Medulla oblongata (tissue), 1 donor: ENCODE measurements at regions not wholly inside any gene's neighbourhood (a gene's known extent, or its start where the extent isn't known, plus 50 kb on each side); places are given as distances from the start of the nearest gene placed in this dataset.

Experiments
- DNase-seq: peaks from one replicate; pipeline ENCODE4 v3.0.0-alpha.2; 2015; ENCODE audit errors: extremely low spot score

DNA sequence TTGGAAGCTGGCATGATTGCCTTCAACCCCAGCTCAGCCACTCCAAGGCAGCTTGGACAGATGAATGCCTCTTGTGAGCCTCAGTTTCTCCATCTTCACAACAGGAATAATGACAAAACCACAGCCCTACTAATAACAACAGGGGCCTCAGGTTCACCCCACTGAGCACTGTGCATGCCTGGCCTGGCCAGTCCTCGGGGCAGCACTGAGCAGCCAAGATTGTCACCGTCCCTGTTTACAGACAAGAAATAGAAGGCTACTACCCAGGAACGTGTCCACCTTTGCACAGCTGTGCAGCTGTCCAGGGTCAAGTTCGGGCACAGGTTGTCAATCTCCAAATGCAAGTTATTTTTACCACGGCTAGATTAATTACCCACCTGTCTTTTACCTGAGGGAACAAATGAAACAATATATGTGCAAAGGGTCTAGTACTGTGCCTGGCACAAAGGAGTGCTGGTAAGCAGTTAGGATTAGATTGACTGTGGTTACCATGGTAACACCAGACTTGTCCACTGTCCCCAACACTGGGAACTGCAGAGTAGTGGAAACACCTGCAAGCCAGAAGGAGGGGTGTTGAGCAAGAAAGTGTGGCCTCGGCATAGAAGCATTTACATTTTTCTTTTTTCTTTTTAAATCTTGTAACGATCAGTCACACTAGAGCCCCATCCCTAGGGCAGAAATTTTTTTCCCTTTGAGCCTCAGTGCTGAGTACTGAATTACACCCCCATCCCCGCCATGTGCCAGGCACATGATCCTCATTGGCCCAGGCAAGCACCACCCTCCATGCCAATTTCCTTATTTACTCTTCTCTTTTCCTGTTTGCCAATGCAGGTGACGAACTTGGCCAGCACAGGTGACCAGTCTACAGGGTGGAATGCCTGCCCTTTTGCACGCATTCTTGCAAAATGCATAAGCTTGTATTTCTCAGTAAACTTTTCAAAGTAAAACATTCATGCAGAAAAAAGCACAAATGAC, 66.3 kb upstream of the SLC6A6 start:
- no peak for DNase-seq

DNA sequence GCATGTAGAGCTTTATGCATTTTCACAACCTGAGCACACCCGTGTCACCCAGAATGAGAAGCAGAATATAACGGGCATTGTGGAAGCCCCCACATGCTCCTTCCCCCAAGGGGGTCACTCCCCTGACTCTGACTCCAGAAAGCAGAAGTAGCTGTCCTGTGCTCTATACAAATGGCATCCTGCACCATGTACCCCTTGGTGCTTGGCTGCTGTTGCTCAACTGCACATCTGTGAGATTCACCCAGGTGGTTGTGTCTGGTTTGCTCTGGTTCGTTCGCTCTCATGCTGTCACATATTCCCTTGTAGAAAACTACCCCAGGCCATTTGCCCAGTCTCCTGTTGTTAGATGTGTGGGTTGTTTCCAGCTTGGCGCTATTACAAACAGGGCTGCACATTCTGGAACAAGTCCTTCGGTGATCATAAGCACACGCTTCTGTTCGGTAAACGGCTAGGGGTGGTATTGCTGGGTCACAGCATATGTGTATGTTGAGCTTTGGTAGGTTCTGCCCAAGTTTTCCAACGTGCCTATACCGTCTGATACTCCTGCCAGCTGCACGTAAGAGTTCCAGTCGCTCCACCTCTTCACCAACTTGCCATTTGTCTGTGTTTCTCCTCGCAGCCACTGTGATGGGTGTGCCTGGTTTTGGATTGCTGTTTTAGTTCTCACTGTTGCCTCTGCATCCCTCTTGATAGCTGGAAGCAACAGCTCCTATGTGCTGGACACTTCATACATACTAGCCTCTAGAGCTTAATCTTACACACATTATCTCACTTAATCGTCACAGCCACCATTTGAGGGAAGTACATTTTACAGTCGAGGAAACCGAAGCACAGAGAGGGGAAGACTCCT, 65.4 kb upstream of the SLC6A6 start:
- DNase-seq: no peak

DNA sequence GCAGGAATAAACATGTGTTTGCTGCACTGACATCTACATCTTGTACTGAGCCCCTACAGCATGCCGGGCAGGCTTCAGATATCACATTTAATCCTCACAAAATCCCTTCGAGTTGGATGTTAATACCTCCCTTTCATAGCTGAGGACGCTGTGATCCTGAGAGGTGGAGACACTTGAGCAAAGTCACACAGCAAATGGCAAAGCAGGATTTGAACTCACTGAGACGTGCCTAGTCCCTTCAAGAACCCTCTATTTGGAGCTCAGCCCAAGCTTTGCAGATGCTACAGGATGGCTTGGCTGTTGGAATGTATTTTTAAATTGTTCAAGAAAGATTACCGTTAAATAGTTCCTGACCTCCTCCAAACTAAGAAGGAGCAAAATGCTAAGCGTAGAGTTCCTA, 64.6 kb upstream of the SLC6A6 start:
- no peak for DNase-seq

DNA sequence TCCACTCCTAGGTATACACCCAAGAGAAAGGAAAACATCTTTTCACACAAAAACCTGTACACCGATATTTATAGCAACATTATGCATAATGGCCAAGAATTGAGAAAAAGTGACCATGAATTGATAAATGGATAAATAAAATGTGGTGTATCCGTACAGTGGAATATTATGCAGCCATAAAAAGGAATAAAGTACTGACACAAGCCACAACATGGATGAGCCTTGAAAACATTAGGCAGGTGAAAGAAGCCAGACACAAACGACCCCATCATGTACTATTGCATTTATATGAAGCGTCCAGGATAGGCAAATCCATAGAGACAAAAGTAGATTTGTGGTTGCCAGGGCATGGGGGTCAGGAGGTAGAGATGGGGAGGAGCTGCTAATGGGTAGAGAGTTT, 64.2 kb upstream of the SLC6A6 start:
- DNase-seq: no peak

DNA sequence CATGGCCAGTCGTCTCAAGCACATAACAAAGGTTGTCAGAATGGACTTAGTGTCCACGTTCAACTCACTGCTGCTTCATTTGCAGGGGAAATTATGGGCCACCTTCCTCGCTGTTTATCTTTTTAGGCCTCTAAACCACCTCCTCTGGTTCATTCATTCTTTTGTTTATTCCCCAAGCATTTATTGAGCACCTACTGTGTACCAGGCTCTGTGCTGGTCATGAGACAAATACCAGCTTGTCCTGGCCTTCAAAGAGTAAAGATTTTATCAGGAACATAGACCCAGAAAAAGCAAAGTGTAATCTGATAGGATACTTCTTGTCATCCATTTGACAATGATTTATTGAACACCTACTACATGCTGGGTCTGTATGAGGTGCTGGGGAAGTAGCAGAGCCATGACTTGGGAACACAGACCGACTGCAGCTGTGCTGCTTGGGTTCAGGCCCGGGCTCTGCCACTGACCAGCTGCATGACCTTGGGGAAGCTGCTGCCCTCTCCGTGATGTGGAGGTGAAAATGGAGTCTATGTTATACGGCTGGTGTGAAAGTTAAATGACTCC, 63.4 kb upstream of the SLC6A6 start:
- no peak for DNase-seq

DNA sequence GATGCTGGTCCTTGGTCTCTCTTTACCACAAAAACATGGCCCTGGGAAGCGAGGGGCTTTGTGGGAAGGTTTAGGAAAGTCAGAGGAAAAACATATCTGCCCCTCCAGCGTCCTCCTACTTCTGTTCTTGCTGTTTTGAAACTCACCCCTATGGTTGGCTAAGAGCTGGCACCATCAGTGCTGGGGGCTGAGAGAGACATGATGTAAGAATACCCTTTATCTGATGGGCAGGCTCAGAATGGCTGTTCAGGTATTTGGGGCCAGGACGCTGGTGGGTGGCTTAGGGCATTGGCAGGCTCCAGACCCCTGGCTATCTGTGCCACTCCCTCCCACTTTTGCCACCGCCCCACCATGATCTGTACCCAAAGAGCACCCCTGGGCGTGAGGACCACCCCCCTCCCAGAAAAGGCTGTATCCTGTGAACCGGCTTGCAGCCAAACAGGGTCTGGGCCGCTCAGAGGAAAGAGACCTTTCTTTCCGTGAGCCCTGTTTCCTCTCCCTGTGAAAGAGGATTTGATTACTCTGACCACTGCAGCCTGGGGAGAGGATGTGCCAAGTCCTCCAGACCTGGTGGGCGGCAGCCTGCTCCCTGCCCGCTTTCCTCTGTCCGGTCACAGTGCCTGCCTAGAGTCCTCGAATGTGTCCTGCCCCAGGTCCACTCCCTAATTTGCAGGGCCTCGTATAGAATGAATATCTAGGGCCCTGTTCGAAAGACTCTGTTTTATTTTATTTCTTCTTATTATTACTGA, 61.3 kb upstream of the SLC6A6 start:
- no peak for DNase-seq

DNA sequence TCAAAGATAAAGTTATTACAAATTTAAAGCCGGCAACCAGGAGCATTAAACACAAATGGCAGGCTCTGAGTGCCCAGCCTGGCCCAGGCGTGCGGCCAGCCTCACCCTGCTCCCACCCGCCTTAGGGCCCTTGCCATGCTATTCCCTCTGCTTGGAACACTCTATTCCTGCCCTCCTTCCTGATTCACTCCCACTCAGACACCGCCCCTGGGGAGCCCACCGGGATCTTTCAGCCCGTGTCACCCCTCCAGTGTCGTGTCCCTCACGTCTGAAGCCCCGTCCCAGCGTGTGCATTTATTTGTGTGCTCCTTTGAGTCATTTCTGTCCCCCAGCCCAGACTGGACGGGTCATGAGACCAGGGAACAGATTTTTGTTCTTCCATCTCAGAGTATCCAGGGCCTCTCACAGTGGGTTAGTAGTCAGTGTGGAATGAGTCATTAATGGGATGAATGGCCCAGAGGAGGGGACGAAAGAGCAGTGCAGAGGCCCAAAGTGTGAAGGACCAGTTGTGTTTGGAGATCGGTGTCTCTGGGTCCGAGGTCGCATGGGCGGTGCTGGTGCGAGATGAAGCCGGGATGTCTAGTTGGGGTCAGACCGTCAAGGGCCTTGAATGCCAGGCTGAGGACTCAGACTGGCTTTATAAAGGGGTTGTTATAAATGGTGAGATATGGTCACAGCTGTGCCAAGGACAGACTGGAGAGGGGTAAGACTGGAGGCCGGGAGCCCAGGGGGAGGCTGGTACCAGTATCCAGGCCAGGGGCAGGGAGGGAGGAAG, 58.9 kb upstream of the SLC6A6 start:
- DNase-seq: no peak

DNA sequence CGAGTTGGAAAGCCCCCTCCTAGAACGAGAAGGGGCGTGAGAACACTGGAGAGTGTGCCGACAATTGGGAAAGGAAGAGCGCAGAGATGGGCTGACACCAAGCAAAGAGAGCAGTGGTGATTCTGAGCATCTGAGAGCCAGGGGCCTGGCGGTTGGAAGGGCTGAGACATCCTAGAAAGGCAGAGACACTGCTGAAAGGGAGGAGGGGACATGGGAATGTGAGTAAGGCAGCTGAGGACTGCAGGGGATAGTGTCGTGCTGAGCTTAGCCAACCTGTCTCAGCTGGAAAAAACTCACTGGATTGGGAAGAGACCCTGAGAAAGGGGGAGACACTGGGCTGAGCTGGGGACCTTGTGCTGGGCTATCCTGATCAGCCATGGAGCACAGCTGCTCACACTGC, 58.1 kb upstream of the SLC6A6 start:
- DNase-seq: no peak

DNA sequence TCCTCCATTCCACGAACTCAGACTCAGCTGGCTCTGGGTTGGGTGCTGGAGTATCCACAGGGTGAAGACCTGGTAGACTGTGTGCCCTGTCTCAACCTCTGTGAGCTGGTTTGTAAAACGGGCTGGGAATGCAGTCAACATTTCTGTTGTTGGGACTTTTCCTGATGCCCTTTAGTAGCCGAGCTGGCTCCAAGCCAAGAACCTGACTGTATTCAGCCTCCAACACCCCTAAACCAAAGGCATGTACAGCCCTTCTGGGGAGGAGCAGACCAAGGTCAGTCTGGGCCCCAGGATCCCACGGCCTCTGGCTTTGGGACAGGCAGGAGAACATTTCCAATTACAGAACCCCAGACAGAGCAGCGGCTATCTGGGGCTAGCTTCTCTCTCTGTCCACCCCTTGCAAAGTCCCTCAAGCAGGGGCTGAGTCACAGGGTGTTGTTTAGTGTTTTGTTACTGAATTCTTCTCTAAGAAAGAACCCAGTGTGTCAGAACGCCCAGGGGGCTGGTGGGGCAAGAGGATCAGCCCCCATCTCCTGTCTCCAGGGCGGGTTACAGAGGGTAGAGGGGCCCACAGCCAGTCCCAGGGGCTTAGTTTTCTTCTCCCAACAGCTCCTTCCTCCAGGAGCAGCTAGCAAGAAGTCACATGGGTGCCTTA, 56.8 kb upstream of the SLC6A6 start:
- no peak for DNase-seq

DNA sequence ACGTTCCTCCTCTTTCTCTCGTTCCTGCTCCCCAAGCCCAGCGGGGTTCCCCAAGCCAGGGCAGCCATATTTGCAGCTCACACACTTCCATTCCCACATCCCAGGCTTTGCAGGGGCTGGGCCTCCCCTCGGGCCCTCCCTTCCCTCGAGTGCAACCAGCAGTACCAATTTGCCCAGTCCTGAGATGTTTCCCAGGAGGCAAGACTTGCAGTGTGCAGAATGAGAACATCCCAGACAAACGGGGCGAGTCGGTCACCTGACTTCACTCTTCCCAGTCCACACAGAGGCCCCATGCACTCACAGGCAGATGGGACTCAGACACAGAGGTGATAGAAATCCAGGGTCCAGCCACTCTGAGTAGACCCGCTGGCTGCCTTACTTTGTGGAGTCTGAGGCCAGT, 56.2 kb upstream of the SLC6A6 start:
- DNase-seq: no peak

DNA sequence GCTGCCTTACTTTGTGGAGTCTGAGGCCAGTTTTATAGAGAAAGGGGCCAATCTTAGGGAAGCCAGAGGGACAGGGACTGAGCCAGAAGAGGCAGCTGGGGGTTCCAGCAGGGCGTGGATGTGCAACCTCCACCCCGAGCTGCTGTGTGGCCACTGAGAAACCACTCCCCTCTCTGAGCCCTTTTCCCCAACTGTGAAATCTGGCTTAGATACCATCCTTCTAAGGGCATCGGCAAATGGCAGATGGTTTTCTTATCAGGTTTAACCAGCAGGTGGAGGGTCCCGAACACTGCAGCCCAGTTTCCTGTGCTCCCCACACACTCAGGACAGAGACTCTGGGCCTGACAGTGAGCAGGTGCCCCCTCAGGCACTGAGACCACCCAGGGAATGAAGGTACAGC, 55.8 kb upstream of the SLC6A6 start:
- DNase-seq: no peak

DNA sequence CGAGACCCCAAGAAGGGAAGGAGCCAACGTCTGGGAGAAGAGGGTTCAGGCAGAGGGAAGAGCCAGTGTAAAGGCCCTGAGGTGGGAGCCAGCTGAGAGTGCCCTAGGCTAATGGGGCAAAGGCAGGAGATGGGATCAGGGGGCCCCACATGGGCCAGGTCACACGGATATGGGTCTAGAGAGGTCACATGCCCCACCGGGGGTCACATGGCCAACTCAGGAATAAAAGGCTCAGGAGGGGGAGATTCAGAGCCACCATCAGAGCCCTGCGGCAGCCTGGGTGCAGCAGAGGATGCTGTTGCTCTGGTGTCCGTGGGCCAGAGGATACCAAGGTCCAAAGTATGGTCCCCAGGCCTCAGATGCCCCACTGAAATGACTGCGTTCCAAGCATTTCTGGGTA, 55.3 kb upstream of the SLC6A6 start:
- DNase-seq: no peak

DNA sequence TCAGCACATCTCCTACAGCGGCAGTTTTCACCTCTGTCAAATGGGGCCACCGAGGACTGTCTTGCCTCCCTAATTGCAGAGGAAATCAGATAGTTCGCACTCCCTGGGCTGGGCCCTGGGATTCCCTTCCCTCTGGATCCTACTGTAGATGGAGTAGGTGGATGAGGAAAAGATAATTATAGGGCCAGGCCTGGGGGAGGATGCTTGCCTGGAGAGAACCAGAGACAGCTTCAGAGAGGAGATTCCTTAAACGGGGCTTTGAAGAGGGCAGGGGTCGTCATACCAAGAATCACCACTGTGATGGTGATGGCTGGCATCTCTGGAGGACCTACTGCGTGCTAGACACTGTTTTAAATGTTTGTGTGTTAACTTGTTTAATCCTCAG, 50.8 kb upstream of the SLC6A6 start:
- no peak for DNase-seq

DNA sequence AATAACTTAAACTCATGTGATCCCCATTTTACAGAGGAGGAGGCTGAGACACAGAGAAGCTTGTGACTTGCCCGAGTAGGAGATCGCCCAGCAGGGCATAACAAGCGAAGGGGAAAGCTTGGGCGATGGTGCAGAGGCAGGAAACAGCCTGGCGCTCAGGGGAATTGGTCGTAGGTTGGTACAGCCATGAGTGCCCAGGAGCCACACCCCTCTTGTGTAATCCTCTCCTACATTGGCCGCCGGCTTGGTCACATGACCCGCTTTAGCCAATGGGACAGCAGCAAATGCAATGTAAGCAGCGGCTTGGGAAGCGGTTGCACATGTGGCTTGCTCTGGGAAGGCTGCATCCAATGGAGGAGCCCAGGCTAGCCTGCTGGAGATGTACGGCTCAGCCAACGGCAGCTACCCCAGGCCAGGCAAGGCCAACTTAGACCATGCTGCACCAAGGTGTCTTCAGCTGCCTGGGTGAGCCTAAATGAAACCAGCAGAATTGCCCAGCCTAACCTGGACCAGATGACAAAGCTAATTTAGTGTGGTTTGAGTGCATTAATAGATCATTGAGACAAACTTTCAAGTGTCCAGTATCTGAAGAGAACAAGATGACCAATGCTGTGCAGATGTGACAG, 50.3 kb upstream of the SLC6A6 start:
- DNase-seq: no peak
